ENCODE measurements at regions not wholly inside any gene's neighbourhood (a gene's known extent, or its start where the extent isn't known, plus 50 kb on each side); places are given as distances from the start of the nearest gene placed in this dataset.
"Not testable (repeated sequence)": the region's sequence is repeated elsewhere in the genome, so short reads cannot be mapped to it uniquely, and the experiment has no call there.

DNA sequence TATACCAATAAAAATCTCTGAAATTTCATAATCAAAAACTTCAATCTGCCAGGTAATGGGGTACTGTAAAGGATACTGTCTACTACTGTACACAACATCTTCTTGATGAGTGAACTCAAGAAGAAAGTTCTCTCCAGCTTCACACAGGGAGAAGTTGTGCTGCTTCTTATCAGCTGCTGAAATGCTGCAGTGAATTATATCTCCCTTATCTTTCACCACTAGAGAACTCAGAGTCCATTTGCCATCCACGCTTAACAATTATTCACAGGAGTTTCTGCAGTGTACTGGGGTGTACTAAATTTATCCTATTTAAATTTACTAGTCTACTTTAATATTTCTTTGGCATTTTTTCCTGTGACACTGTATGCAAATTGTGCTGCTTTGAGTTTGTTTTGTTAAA, 384.8 kb downstream of the TFAP2B start:
- Mint-ChIP-seq H3K4me1 (no peaks in the 10 kb centered on the region), H3K4me3 (no peak overlapping the region), H3K27ac (no peak overlapping the region), H3K9me3 (ENCODE audit: insufficient read depth) (no peaks in the 10 kb centered on the region), H3K27me3 (no peaks in the 10 kb centered on the region)
- DNase-seq (no peak), ATAC-seq (ENCODE audit: low read depth) (no peak)
- ChIA-PET CTCF (no interaction called here), POLR2A (no interaction called here)
- intact Hi-C loops (cut with micrococcal nuclease), result no loop called here
- H3K9me3 ChIP-seq (ENCODE audit: control extremely low read depth in 1 of 3, control insufficient read depth in 2 of 3, insufficient read depth in 1 of 3, low read length in 2 of 3), result no peaks in the 10 kb centered on the region
- TF ChIP-seq EZH2 (IDR thresholded peaks at IDR 0.05; ENCODE audit: borderline replicate concordance, insufficient read depth, low read depth, low read length, poor library complexity, severe bottlenecking), result no peak
- TF ChIP-seq, protein P1, sequence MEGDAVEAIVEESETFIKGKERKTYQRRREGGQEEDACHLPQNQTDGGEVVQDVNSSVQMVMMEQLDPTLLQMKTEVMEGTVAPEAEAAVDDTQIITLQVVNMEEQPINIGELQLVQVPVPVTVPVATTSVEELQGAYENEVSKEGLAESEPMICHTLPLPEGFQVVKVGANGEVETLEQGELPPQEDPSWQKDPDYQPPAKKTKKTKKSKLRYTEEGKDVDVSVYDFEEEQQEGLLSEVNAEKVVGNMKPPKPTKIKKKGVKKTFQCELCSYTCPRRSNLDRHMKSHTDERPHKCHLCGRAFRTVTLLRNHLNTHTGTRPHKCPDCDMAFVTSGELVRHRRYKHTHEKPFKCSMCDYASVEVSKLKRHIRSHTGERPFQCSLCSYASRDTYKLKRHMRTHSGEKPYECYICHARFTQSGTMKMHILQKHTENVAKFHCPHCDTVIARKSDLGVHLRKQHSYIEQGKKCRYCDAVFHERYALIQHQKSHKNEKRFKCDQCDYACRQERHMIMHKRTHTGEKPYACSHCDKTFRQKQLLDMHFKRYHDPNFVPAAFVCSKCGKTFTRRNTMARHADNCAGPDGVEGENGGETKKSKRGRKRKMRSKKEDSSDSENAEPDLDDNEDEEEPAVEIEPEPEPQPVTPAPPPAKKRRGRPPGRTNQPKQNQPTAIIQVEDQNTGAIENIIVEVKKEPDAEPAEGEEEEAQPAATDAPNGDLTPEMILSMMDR (IDR thresholded peaks at IDR 0.05), result no peak
- no peak overlapping the region for H3K4me3 ChIP-seq (ENCODE audit: control extremely low read depth in 1 of 5, extremely low read depth in 1 of 5, insufficient read depth in 1 of 5, low read depth in 2 of 5, low read length in 4 of 5)
- no peaks in the 10 kb centered on the region for H3K79me2 ChIP-seq (ENCODE audit: control insufficient read depth, insufficient read depth, low read length)
- H4K20me1 ChIP-seq (ENCODE audit: control insufficient read depth, insufficient read depth, low read length, poor library complexity, severe bottlenecking), result no peaks in the 10 kb centered on the region
- H3K36me3 ChIP-seq (replicated peaks in 1 of 2; ENCODE audit: control extremely low read depth in 1 of 2, control insufficient read depth in 1 of 2, extremely low read depth in 1 of 2, insufficient read depth in 2 of 2, low read length in 1 of 2), result no peaks in the 10 kb centered on the region
- H3K4me1 ChIP-seq (ENCODE audit: control insufficient read depth in 2 of 2, insufficient read depth in 2 of 2, low read length in 2 of 2), result no peaks in the 10 kb centered on the region
- no peak overlapping the region for H3K4me2 ChIP-seq (replicated peaks; ENCODE audit: low read depth, low read length, poor library complexity, severe bottlenecking)
- WGBS (ENCODE audit: insufficient coverage), result no CpG with 5 or more reads among the region's 1 CpG
- H2AFZ ChIP-seq (ENCODE audit: insufficient read depth, low read depth, low read length, poor library complexity, severe bottlenecking), result no peak overlapping the region
- no peak overlapping the region for H3K27ac ChIP-seq (ENCODE audit: low read length in 2 of 2)
- H3K9ac ChIP-seq (ENCODE audit: low read length), result no peak overlapping the region
- no peaks in the 10 kb centered on the region for H3K27me3 ChIP-seq (replicated peaks in 1 of 4; ENCODE audit: control extremely low read depth in 1 of 4, control insufficient read depth in 3 of 4, insufficient read depth in 4 of 4, low read length in 3 of 4)

DNA sequence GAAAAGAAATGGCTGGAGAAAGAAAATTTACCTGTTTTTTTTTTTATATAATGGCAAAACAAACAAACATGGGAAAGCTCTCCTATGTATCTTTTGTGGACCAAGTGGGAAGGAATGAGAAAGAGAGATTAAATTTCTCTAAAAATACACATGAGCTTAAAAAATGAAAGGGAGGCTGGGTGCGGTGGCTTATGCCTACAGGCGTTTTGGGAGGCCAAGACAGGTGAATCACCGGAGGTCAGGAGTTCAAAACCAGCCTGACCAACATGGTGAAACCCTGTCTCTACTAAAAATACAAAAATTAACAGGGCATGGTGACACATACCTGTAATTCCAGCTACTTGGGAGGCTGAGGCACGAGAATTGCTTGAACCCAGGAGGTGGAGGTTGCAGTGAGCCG, 388.0 kb downstream of the TFAP2B start:
- H3K9ac ChIP-seq (ENCODE audit: low read length); H3K27me3 Mint-ChIP-seq; DNase-seq; H3K4me3 ChIP-seq (ENCODE audit: control extremely low read depth in 1 of 5, extremely low read depth in 1 of 5, insufficient read depth in 1 of 5, low read depth in 2 of 5, low read length in 4 of 5); H3K9me3 Mint-ChIP-seq (ENCODE audit: insufficient read depth); ATAC-seq (ENCODE audit: low read depth); POLR2A ChIA-PET; H3K27me3 ChIP-seq (replicated peaks in 1 of 4; ENCODE audit: control extremely low read depth in 1 of 4, control insufficient read depth in 3 of 4, insufficient read depth in 4 of 4, low read length in 3 of 4); H2AFZ ChIP-seq (ENCODE audit: insufficient read depth, low read depth, low read length, poor library complexity, severe bottlenecking); H3K27ac Mint-ChIP-seq; H3K36me3 ChIP-seq (replicated peaks in 1 of 2; ENCODE audit: control extremely low read depth in 1 of 2, control insufficient read depth in 1 of 2, extremely low read depth in 1 of 2, insufficient read depth in 2 of 2, low read length in 1 of 2); H3K4me2 ChIP-seq (replicated peaks; ENCODE audit: low read depth, low read length, poor library complexity, severe bottlenecking); CTCF ChIA-PET; H3K4me1 ChIP-seq (ENCODE audit: control insufficient read depth in 2 of 2, insufficient read depth in 2 of 2, low read length in 2 of 2); H4K20me1 ChIP-seq (ENCODE audit: control insufficient read depth, insufficient read depth, low read length, poor library complexity, severe bottlenecking); intact Hi-C loops (cut with micrococcal nuclease); H3K79me2 ChIP-seq (ENCODE audit: control insufficient read depth, insufficient read depth, low read length); H3K9me3 ChIP-seq (ENCODE audit: control extremely low read depth in 1 of 3, control insufficient read depth in 2 of 3, insufficient read depth in 1 of 3, low read length in 2 of 3); H3K27ac ChIP-seq (ENCODE audit: low read length in 2 of 2); H3K4me3 Mint-ChIP-seq; H3K4me1 Mint-ChIP-seq: not testable (repeated sequence)
- no CpG with 5 or more reads among the region's 5 CpGs for WGBS (ENCODE audit: insufficient coverage)

Data from B cell (primary cell).